Transverse colon (tissue), 4 donors: ENCODE measurements at regions not wholly inside any gene's neighbourhood (a gene's known extent, or its start where the extent isn't known, plus 50 kb on each side); places are given as distances from the start of the nearest gene placed in this dataset.

Source experiments
- EP300 ChIP-seq: sonication (generic); formaldehyde crosslinking; IDR thresholded peaks from one replicate; pipeline ENCODE4 v1.6.1; 2017; ENCODE audit warnings: antibody characterized with exemption, low read depth
- POLR2A ChIP-seq: fragments of 450-650 bp; IDR thresholded peaks from one replicate; pipeline ENCODE4 v1.6.1; 2016; ENCODE audit warnings: antibody characterized with exemption, mild to moderate bottlenecking, moderate library complexity
- POLR2AphosphoS5 ChIP-seq, 3 donors: sonication (generic); formaldehyde crosslinking; IDR thresholded peaks; one replicate each; pipeline ENCODE4 v1.6.1; 2016; ENCODE audit warnings: antibody characterized with exemption in 3 of 3
- TF ChIP-seq, protein P1 (sequence below), 5 experiments: fragments of 200-600 bp in 3 of 5; fragments of 450-650 bp in 2 of 5; sonication (generic) in 3 of 5; IDR thresholded peaks; 1 replicate in 2 of 5; 2 replicates in 3 of 5; pipeline ENCODE4 v1.5.1; 2016 to 2017; ENCODE audit warnings: antibody characterized with exemption in 5 of 5, inconsistent platforms in 3 of 5, mild to moderate bottlenecking in 2 of 5, moderate library complexity in 1 of 5

DNA sequence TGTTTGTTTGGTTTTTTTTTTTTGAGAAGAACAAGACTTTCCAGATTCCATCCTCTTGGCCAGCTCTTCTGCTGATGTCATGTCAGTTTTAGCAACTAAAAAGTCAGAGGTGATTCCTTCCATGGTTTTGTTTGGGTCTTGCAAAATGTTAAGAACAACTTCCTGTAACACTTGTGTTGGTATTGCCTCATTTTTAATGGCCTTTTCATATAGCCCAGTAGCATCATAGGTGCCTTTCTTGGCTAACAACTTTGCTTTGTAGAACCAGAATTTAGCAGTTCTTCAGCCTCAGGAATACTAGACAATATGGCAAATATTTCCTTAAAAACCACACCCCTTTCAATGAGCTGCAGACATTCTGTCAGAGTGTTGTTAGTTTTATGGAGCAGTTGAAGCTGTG is 99.5 kb upstream of the SIRPG start:
- TF ChIP-seq, protein P1, sequence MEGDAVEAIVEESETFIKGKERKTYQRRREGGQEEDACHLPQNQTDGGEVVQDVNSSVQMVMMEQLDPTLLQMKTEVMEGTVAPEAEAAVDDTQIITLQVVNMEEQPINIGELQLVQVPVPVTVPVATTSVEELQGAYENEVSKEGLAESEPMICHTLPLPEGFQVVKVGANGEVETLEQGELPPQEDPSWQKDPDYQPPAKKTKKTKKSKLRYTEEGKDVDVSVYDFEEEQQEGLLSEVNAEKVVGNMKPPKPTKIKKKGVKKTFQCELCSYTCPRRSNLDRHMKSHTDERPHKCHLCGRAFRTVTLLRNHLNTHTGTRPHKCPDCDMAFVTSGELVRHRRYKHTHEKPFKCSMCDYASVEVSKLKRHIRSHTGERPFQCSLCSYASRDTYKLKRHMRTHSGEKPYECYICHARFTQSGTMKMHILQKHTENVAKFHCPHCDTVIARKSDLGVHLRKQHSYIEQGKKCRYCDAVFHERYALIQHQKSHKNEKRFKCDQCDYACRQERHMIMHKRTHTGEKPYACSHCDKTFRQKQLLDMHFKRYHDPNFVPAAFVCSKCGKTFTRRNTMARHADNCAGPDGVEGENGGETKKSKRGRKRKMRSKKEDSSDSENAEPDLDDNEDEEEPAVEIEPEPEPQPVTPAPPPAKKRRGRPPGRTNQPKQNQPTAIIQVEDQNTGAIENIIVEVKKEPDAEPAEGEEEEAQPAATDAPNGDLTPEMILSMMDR (IDR thresholded peaks at IDR 0.05): no peak
- no peak for TF ChIP-seq POLR2A
- TF ChIP-seq POLR2AphosphoS5 (IDR thresholded peaks at IDR 0.05): no peak
- TF ChIP-seq EP300: no peak
